SH-SY5Y (cell line): ENCODE measurements at regions not wholly inside any gene's neighbourhood (a gene's known extent, or its start where the extent isn't known, plus 50 kb on each side); places are given as distances from the start of the nearest gene placed in this dataset.

Experiments
- GATA2 ChIP-seq: IDR thresholded peaks from 2 replicates; pipeline ENCODE4 v1.6.1; 2011; ENCODE audit warnings: mild to moderate bottlenecking, low read depth, low read length
- GATA3 ChIP-seq: IDR thresholded peaks from 2 replicates; pipeline ENCODE4 v1.6.1; 2011; ENCODE audit warnings: low read depth, mild to moderate bottlenecking, low read length, moderate library complexity

- TF ChIP-seq GATA3 (no peak), GATA2 (no peak)
Measured at GRCh38 chr15:31202953-31203352, 101.4 kb upstream of the TRPM1 start.

GRCh38 chr15:31203999-31204398, 102.5 kb upstream of the TRPM1 start:
- TF ChIP-seq GATA2, result no peak
- no peak for TF ChIP-seq GATA3

- TF ChIP-seq GATA3 (no peak), GATA2 (no peak)
Measured at GRCh38 chr15:31206386-31207181, 105.1 kb upstream of the TRPM1 start.

- TF ChIP-seq GATA2, result no peak
- TF ChIP-seq GATA3, result no peak
Measured at GRCh38 chr15:31207246-31207645, 105.7 kb upstream of the TRPM1 start.

- TF ChIP-seq GATA3 (no peak), GATA2 (no peak)
Measured at GRCh38 chr15:31208817-31209216, 107.3 kb upstream of the TRPM1 start.

GRCh38 chr15:31211353-31211752, 109.8 kb upstream of the TRPM1 start:
- TF ChIP-seq GATA3 (no peak), GATA2 (no peak)

- no peak for TF ChIP-seq GATA3
- no peak for TF ChIP-seq GATA2
Measured at GRCh38 chr15:31212326-31213080, 111.0 kb upstream of the TRPM1 start.

GRCh38 chr15:31214158-31214863, 112.3 kb upstream of the KLF13 start:
- no peak for TF ChIP-seq GATA3
- TF ChIP-seq GATA2, result no peak

GRCh38 chr15:31214864-31215489, 111.7 kb upstream of the KLF13 start:
- TF ChIP-seq GATA2, result no peak
- TF ChIP-seq GATA3, result no peak

GRCh38 chr15:31215490-31216214, 111.0 kb upstream of the KLF13 start:
- TF ChIP-seq GATA2, result no peak
- no peak for TF ChIP-seq GATA3

- no peak for TF ChIP-seq GATA2
- no peak for TF ChIP-seq GATA3
Measured at GRCh38 chr15:31216215-31216911, 110.3 kb upstream of the KLF13 start.

- no peak for TF ChIP-seq GATA3
- no peak for TF ChIP-seq GATA2
Measured at GRCh38 chr15:31217067-31217466, 109.6 kb upstream of the KLF13 start.
